Epithelial cell of proximal tubule (primary cell): ENCODE measurements at regions not wholly inside any gene's neighbourhood (a gene's known extent, or its start where the extent isn't known, plus 50 kb on each side); places are given as distances from the start of the nearest gene placed in this dataset.
"Not testable (repeated sequence)": the region's sequence is repeated elsewhere in the genome, so short reads cannot be mapped to it uniquely, and the experiment has no call there.

Experiments
- DNase-seq: peaks from one replicate; pipeline ENCODE4 v3.0.0-alpha.2; 2011; ENCODE audit warnings: low read depth
- H3K4me3 ChIP-seq: 2 replicates; pipeline ENCODE4 v1.5.1; 2011; ENCODE audit warnings: low read depth, mild to moderate bottlenecking, low read length
- CTCF ChIP-seq: conservative IDR thresholded peaks from 2 replicates; pipeline ENCODE4 v1.5.1; 2012; ENCODE audit warnings: low read depth, mild to moderate bottlenecking, low read length

DNA sequence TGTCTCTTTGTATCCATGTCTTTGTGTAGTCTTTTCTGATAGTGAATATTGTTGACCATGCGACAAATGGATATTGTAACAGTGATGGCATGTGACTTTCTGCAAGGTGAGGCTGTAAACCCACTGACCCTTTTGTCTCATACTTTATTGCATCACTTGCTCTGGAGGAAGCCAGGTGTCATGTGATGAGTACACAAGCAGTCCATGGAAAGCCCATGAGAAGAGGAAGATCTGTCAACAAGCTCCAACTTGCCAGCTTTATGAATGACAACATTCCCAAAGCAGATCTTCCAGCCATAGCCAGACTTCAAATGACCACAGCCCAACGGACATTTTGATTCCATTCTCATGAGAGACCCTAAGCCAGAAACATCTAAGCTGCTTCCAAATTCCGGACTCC lies 450.1 kb upstream of the ACTBL2 start:
- TF ChIP-seq CTCF = no peak
- DNase-seq = peak; percentile 4
- no peak overlapping the region for H3K4me3 ChIP-seq

GRCh38 chr5:57931807-57932206 lies 449.2 kb upstream of the ACTBL2 start:
- no peak overlapping the region for H3K4me3 ChIP-seq
- TF ChIP-seq CTCF = no peak
- DNase-seq = no peak

GRCh38 chr5:57931352-57931751 lies 448.7 kb upstream of the ACTBL2 start:
- no peak overlapping the region for H3K4me3 ChIP-seq
- no peak for TF ChIP-seq CTCF
- DNase-seq = no peak

- DNase-seq = no peak
- TF ChIP-seq CTCF = no peak
- no peak overlapping the region for H3K4me3 ChIP-seq
Measured at GRCh38 chr5:57929271-57929670, 446.7 kb upstream of the ACTBL2 start.

DNA sequence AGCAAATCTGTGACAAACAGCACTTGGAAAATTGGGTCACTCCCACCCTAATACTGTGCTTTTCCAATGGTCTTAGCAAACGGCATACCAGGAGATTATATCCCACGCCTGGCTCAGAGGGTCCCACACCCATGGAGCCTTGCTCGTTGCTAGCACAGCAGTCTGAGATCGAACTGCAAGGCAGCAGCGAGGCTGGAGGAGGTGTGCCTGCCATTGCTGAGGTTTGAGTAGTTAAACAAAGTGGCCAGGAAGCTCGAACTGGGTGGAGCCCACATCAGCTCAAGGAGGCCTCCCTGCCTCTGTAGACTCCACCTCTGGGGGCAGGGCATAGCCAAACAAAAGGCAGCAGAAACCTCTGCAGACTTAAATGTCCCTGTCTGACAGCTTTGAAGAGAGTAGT lies 440.5 kb upstream of the ACTBL2 start:
- H3K4me3 ChIP-seq, DNase-seq: not testable (repeated sequence)

GRCh38 chr5:57917004-57917403 lies 434.4 kb upstream of the ACTBL2 start:
- H3K4me3 ChIP-seq = no peak overlapping the region
- no peak for DNase-seq
- TF ChIP-seq CTCF = no peak

GRCh38 chr5:57915536-57915935 lies 432.9 kb upstream of the ACTBL2 start:
- TF ChIP-seq CTCF = no peak
- DNase-seq = no peak

DNA sequence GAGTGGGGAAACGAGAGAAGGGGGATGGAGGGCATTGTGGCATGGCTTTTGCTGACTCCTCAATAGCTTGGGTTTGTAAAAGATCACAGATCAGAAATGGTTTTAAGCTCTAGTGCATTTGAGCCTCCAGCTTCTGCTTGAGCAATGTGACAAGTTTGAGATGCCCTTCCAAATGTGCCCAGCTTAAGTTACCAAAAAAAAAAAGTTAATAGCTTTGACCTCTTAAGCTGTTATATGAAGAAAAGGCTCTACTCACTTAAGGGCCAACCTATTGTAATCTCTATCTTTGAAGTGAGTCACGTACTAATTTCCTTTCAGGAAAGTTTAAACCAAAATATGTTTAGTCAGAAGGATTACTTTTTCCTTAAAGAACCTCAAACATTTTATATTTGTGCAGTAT lies 428.8 kb upstream of the ACTBL2 start:
- TF ChIP-seq CTCF = no peak
- DNase-seq = no peak
- no peak overlapping the region for H3K4me3 ChIP-seq

More at GRCh38 chr5:57915536-57915935, 432.9 kb upstream of the ACTBL2 start:
- H3K4me3 ChIP-seq = no peak overlapping the region
